WERI-Rb-1 (cell line): ENCODE measurements at regions not wholly inside any gene's neighbourhood (a gene's known extent, or its start where the extent isn't known, plus 50 kb on each side); places are given as distances from the start of the nearest gene placed in this dataset.

Experiments
- DNase-seq: peaks from one replicate; pipeline ENCODE4 v3.0.0-alpha.2; 2020
- H3K27ac ChIP-seq: fragments of 250-450 bp; sonication (Bioruptor Pico); 2 replicates; pipeline ENCODE4 v1.5.1; 2020; ENCODE audit warnings: mild to moderate bottlenecking, moderate library complexity
- H3K27me3 ChIP-seq: fragments of 250-450 bp; sonication (Bioruptor Pico); 2 replicates; pipeline ENCODE4 v1.5.1; 2021; ENCODE audit warnings: mild to moderate bottlenecking, low read depth, moderate library complexity; ENCODE audit not compliant: insufficient read depth, severe bottlenecking
- H3K36me3 ChIP-seq: fragments of 250-450 bp; sonication (Bioruptor Pico); 2 replicates; pipeline ENCODE4 v1.5.1; 2020; ENCODE audit warnings: mild to moderate bottlenecking, moderate library complexity
- H3K4me3 ChIP-seq: 2 replicates; pipeline ENCODE4 v1.5.1; 2011; ENCODE audit warnings: low read depth, mild to moderate bottlenecking, control low read depth, low read length
- H3K9me3 ChIP-seq: fragments of 250-450 bp; sonication (Bioruptor Pico); 2 replicates; pipeline ENCODE4 v1.5.1; 2021; ENCODE audit warnings: mild to moderate bottlenecking, moderate library complexity; ENCODE audit not compliant: severe bottlenecking
- TF ChIP-seq, protein P1 (sequence below): IDR thresholded peaks from 2 replicates; pipeline ENCODE4 v1.5.1; 2011; ENCODE audit warnings: low read depth, mild to moderate bottlenecking, control low read depth, inconsistent platforms, low read length

DNA sequence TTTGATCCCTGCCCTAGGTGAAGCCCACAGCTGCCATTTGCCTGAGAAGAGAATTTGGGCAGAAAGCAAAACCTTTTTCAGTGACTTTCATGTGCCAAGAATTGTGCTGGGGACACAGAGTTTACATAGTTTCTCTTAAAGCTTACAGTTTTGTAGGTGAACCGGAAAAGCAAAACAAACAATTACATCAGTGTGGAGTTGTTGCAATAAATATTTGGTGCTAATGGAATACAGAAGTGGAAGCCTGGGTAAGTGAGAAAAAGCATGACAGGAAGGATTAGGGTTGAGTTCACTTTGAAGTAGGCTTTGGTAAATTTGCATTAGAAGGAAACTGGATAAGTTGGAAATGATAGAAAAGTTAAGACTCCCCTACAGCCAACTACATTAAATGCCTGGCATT, 82.7 kb downstream of the RASSF10 start:
- H3K36me3 ChIP-seq, result no peaks in the 10 kb centered on the region
- DNase-seq, result no peak
- no peak overlapping the region for H3K4me3 ChIP-seq
- no peaks in the 10 kb centered on the region for H3K9me3 ChIP-seq
- no peak overlapping the region for H3K27ac ChIP-seq
- TF ChIP-seq, protein P1, sequence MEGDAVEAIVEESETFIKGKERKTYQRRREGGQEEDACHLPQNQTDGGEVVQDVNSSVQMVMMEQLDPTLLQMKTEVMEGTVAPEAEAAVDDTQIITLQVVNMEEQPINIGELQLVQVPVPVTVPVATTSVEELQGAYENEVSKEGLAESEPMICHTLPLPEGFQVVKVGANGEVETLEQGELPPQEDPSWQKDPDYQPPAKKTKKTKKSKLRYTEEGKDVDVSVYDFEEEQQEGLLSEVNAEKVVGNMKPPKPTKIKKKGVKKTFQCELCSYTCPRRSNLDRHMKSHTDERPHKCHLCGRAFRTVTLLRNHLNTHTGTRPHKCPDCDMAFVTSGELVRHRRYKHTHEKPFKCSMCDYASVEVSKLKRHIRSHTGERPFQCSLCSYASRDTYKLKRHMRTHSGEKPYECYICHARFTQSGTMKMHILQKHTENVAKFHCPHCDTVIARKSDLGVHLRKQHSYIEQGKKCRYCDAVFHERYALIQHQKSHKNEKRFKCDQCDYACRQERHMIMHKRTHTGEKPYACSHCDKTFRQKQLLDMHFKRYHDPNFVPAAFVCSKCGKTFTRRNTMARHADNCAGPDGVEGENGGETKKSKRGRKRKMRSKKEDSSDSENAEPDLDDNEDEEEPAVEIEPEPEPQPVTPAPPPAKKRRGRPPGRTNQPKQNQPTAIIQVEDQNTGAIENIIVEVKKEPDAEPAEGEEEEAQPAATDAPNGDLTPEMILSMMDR, result no peak
- no peaks in the 10 kb centered on the region for H3K27me3 ChIP-seq

DNA sequence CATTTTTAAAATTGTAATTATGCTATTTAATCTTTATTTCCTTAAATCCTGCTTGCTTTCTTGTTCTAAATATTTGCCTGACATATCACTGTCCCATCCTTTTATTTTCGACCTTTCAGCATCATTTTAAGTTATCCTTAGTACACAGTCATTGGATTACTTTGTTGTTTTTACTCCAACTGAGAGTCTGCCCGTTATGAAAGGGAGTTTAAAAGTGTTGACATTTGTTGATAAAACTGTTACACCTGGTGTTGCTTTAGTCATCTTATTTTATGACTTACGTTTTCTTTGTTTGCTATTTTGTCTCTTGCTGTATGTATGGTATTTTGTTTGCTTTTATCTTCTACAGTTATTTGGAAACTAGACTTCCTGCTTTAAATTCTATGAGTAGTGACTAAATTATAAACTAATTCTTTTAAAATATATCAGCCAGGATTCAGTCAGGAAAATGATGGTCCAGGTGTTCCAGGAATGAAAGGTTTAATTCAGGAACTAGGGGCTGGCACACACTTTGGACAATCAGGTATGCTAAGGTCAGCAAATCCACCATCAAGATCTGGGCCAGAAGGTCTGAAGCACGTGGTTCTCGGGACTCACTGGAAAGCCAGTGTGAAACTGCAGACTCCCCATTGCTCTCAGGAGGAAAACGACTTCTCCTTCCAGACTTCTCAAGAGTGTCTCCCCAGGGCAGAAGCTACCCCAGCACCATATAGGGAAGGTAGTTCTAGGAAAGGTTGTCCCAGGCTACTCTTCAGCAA, 86.0 kb downstream of the RASSF10 start:
- no peaks in the 10 kb centered on the region for H3K27me3 ChIP-seq
- H3K9me3 ChIP-seq, result no peaks in the 10 kb centered on the region
- DNase-seq, result no peak
- H3K27ac ChIP-seq, result no peak overlapping the region
- no peaks in the 10 kb centered on the region for H3K36me3 ChIP-seq
- TF ChIP-seq, protein P1, result no peak
- H3K4me3 ChIP-seq, result no peak overlapping the region

DNA sequence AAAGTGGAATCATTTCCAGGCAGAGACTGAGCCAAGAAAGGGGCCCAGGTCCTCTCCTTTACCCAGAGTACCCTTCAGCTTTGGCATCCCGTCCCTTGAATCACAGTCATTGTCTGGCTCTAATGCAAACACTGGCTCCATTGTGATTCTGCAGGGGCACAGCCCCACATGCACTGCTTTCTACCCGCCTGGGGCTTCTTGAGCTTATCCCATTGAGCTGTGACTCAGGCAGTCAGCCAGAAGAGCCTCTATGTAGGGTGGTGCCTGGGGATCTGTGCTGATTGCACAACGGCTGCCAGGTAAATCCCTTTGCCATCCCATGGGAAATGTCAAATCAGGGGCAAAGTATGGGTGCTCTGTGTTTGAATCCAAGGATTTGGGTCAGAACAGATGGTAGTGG, 88.9 kb downstream of the RASSF10 start:
- TF ChIP-seq, protein P1, result no peak
- no peak for DNase-seq

DNA sequence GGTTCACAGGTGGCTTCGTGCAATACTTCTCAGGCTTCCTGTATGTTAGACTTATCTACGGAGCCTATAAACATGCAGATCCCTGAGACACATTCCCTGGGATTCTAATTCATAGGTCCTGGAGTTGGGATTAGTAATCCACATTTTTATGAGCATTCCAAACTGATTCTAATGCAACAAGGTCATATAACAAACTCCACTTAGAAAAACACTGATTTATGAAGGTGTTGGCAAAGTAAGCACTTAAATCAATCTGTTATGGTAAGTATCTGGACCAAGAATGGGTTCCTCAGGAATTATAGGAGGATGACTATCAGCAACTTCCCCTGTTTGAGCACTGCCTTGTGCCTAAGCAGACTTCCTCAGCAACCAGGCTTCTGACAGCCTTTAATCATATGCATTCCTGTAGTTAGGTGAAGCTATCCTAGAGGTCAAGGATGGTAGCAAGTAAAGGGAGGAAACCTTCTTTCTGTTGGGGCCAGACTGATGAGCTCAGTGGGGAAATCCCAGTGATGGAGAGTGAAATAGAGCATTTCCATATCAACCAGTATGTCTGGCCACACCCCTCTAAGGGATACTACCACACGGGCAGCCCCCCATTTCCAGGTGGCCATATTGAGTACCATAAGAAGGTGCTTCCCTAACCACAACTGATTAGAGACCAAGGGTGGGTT, 89.6 kb downstream of the RASSF10 start:
- H3K27me3 ChIP-seq, result no peaks in the 10 kb centered on the region
- TF ChIP-seq, protein P1, result no peak
- H3K27ac ChIP-seq, result no peak overlapping the region
- no peak overlapping the region for H3K4me3 ChIP-seq
- no peaks in the 10 kb centered on the region for H3K36me3 ChIP-seq
- no peaks in the 10 kb centered on the region for H3K9me3 ChIP-seq
- DNase-seq, result no peak

More for the DNA sequence above, 88.9 kb downstream of the RASSF10 start:
- no peaks in the 10 kb centered on the region for H3K27me3 ChIP-seq
- no peaks in the 10 kb centered on the region for H3K9me3 ChIP-seq
- no peaks in the 10 kb centered on the region for H3K36me3 ChIP-seq
- H3K4me3 ChIP-seq, result no peak overlapping the region
- no peak overlapping the region for H3K27ac ChIP-seq

DNA sequence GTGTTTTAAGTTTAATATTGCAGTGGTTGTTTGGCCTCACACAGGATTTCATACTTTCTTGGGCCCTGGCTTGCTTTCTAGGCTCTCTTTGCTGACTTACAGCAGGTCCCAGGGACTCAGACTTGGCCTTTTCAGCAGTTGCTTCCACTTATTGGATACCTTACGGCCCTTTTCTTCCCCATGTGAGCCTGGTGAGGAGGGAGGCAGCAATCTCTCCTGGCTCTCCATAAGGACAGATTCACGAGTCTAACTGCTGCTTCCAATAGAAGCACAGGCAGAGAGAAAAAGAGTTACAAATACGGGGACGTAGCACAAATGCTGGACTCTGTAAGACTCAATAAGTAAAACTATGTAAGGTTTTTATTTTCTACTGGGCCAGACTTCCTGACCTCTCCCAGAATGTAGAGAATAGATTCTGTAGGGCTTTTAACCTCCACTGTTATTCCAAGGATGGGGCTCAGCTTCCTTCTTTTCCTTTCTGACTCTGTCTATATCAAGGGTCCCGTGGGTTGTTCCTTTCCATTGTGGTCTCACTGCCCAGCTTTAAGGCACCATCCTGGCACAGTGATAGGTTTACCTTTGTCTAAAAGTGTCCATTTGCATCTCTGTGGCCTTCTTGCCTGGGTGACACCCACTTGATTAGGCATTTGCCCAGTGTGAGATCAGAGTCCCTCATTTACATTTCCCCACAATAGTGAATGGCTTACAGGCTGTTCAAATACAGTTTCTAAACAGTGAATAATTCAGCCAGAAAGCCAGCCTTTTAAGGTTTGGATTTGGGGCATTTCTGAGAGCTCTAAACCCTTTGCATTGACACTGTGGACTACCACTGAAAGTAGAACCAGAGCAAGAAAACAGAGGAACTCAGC, 92.8 kb downstream of the RASSF10 start:
- H3K27ac ChIP-seq, result no peak overlapping the region
- no peaks in the 10 kb centered on the region for H3K27me3 ChIP-seq
- no peak for DNase-seq
- no peaks in the 10 kb centered on the region for H3K36me3 ChIP-seq
- no peaks in the 10 kb centered on the region for H3K9me3 ChIP-seq
- no peak overlapping the region for H3K4me3 ChIP-seq
- TF ChIP-seq, protein P1, result no peak
